Pancreas (tissue), 10 donors: ENCODE measurements at regions not wholly inside any gene's neighbourhood (a gene's known extent, or its start where the extent isn't known, plus 50 kb on each side); places are given as distances from the start of the nearest gene placed in this dataset.

Source experiments
- ATAC-seq, 4 donors: fragments of 200-7000 bp; cut with Tn5 transposase; one replicate each; pipeline versions ENCODE4 v1.8.0 to v1.9.1; 2020; ENCODE audit warnings: mild to moderate bottlenecking in 4 of 4, moderate library complexity in 4 of 4
- DNase-seq, 6 donors: peaks; one replicate each; pipeline ENCODE4 v3.0.0-alpha.2; 2020
- FAIRE-seq: peaks from 2 replicates; lab custom pipeline; 2012; peaks lifted over from hg19 to GRCh38; lab: Jason Lieb, UNC
- H3K27ac ChIP-seq, 4 donors: fragments of 200-600 bp; sonication (generic); 1 replicate in 3 of 4; 2 replicates in 1 of 4; pipeline versions ENCODE4 v1.5.0 to v1.8.0; 2020
- H3K27me3 ChIP-seq, 4 donors: fragments of 200-600 bp; one replicate each; pipeline ENCODE4 v1.8.0; 2021
- H3K36me3 ChIP-seq, 3 donors: fragments of 200-600 bp; sonication (generic) in 1 of 3; one replicate each; pipeline versions ENCODE4 v1.5.0 to v1.8.0; 2020 to 2021
- H3K4me1 ChIP-seq, 3 donors: fragments of 200-600 bp; one replicate each; pipeline ENCODE4 v1.8.0; 2021
- H3K4me3 ChIP-seq, 4 donors: fragments of 200-600 bp; sonication (generic) in 2 of 4; one replicate each; pipeline versions ENCODE4 v1.5.0 to v1.8.0; 2020 to 2021
- H3K9me3 ChIP-seq, 4 donors: fragments of 200-600 bp; one replicate each; pipeline ENCODE4 v1.8.0; 2021
- CTCF ChIP-seq, 4 donors: fragments of 200-600 bp; sonication (generic) in 3 of 4; IDR thresholded peaks; one replicate each; pipeline versions ENCODE4 v1.5.0 to v1.8.0; 2021; ENCODE audit warnings: antibody characterized with exemption in 4 of 4
- WGBS, 2 donors: extraction: QIAGEN DNeasy Blood & Tissue Kit; methylation state at CpG; one replicate each; pipeline ENCODE4 v1.1.7; 2013; 5-methylcytosine and 5-hydroxymethylcytosine counted together
- intact Hi-C, 3 donors: fragments of 100-400 bp; cut with DNase I; formaldehyde crosslinking; loops; one replicate each; pipeline versions ENCODE4 v1.11.1 to v1.14.2; 2022
- donor health status: healthy with polysubstance abuse.
- donor health status: DM: no; HTN: no; CAD: no; lungs with moderate emphysema.
- donor health status: DM: no; HTN: no; CAD: no.
- donor health status: control.
- donor health status: control.
- donor health status: Bipolar disorder and iron deficiency.
- donor health status: DM: yes; HTN: yes; CAD: no.
- donor health status: DM: no; HTN: no; CAD: no.
- donor health status: DM: no; HTN: no; CAD: no.
- donor health status: DM: yes; HTN: yes; CAD: no.

DNA sequence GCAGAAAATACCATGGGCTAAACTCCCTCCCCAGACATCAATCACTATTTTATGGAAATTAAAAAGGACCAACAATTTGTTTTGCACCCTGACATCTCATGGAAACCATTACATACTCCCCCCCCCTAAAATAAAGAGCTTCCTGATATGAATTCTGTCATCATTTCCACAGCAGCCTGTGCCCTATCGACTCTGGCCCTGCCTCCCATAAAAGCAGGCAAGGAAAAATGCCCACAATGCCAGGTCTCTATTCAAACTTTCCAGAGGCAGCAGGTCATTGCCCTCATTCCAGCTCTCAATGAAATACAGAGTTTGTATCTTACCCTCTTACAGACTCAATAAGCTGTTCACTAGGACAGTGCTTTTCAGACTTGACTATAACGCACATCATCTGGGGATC is 254.4 kb upstream of the TANK start:
- Histone ChIP-seq H3K9me3 (no peaks in the 10 kb centered on the region), H3K27me3 (no peaks in the 10 kb centered on the region), H3K4me3 (no peak overlapping the region), H3K4me1 (no peaks in the 10 kb centered on the region), H3K36me3 (no peaks in the 10 kb centered on the region), H3K27ac (no peak overlapping the region)
- no peak for DNase-seq
- no peak for FAIRE-seq
- intact Hi-C loops = no loop called here
- no peak for TF ChIP-seq CTCF (IDR thresholded peaks at IDR 0.05)
- no peak for ATAC-seq
- 73 to 78% methylated on average over 2 of the region's 2 CpGs for WGBS, 2 donors

GRCh38 chr2:160906878-160907277 is 253.3 kb upstream of the TANK start:
- ATAC-seq = peak in 1 of 4 donors; percentile 69
- no peaks in the 10 kb centered on the region for H3K9me3 ChIP-seq
- no peaks in the 10 kb centered on the region for H3K4me1 ChIP-seq
- DNase-seq = no peak
- no peak for FAIRE-seq
- H3K36me3 ChIP-seq = no peaks in the 10 kb centered on the region
- no peak overlapping the region for H3K27ac ChIP-seq
- intact Hi-C loops = no loop called here
- 52% methylated on average over 1 of the region's 1 CpG for WGBS, 2 donors
- H3K27me3 ChIP-seq = no peaks in the 10 kb centered on the region
- no peak overlapping the region for H3K4me3 ChIP-seq
- TF ChIP-seq CTCF (IDR thresholded peaks at IDR 0.05) = no peak

- WGBS, 2 donors = 60 to 62% methylated on average over 1 of the region's 1 CpG
- Histone ChIP-seq H3K9me3 (no peaks in the 10 kb centered on the region), H3K27ac (no peak overlapping the region), H3K36me3 (no peaks in the 10 kb centered on the region), H3K4me3 (no peak overlapping the region), H3K27me3 (no peaks in the 10 kb centered on the region), H3K4me1 (no peaks in the 10 kb centered on the region)
- no peak for TF ChIP-seq CTCF (IDR thresholded peaks at IDR 0.05)
- intact Hi-C loops = no loop called here
- DNase-seq = no peak
- ATAC-seq = no peak
- no peak for FAIRE-seq
Observed at GRCh38 chr2:160907738-160908137, 252.5 kb upstream of the TANK start.

DNA sequence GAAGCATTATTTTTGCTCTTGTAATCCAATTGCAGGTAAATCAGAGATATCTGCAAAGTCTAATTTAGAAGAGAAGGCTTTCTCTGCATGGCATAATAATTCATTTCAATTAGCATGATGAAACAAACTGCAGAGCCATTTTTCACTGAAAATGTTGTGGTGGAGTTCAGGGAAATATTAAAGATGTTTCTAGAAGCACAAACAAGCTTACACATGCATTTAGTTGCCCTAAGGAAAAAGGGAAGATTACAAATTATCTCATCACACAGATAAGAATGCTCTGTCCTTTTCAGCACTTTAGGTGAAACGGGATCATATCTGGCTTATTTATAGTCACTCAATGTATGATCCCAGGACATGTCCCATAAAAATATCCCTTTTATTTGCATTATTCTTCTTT is 252.1 kb upstream of the TANK start:
- Histone ChIP-seq H3K4me3 (no peak overlapping the region), H3K27me3 (no peaks in the 10 kb centered on the region), H3K9me3 (no peaks in the 10 kb centered on the region), H3K36me3 (no peaks in the 10 kb centered on the region), H3K4me1 (no peaks in the 10 kb centered on the region), H3K27ac (no peak overlapping the region)
- no peak for DNase-seq
- WGBS, 2 donors = 47 to 59% methylated on average over 1 of the region's 1 CpG
- FAIRE-seq = no peak
- intact Hi-C loops = no loop called here
- ATAC-seq = no peak
- TF ChIP-seq CTCF (IDR thresholded peaks at IDR 0.05) = no peak

DNA sequence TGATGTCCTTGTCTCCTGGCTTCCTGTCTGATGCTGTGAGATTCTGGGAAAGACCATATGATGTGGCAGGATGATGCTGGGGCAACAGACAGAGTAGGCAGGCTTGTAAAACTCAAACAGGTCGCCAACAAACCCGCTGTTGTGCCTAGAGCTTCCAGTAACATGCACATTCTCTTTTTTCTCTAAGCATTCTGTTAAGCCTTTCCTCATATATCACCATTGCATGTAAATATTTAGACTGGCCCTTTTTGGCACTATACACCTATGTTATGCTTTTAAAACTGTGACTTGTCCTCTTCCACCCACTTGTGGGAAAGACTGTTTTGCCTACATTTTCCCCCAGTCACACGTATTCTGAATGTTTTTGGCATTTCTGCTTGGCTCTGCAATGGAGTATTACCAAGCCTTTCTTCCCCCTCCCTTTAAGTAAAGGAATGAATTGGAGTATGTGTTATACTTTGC is 250.4 kb upstream of the TANK start:
- DNase-seq = no peak
- H3K9me3 ChIP-seq = no peaks in the 10 kb centered on the region
- H3K27ac ChIP-seq = no peak overlapping the region
- no peak overlapping the region for H3K4me3 ChIP-seq
- no peak for FAIRE-seq
- no peak for ATAC-seq
- intact Hi-C loops = no loop called here
- no peak for TF ChIP-seq CTCF (IDR thresholded peaks at IDR 0.05)
- no peaks in the 10 kb centered on the region for H3K36me3 ChIP-seq
- H3K27me3 ChIP-seq = no peaks in the 10 kb centered on the region
- 72 to 81% methylated on average over 3 of the region's 3 CpGs for WGBS, 2 donors
- no peaks in the 10 kb centered on the region for H3K4me1 ChIP-seq
